ENCODE measurements at regions not wholly inside any gene's neighbourhood (a gene's known extent, or its start where the extent isn't known, plus 50 kb on each side); places are given as distances from the start of the nearest gene placed in this dataset.

GRCh38 chr5:120405286-120405864 is 58.7 kb upstream of the PRR16 start:
- TF ChIP-seq EZH2phosphoT487 (IDR thresholded peaks at IDR 0.05; ENCODE audit: borderline replicate concordance, low read length) (no peak), CTCF (IDR thresholded peaks at IDR 0.05; ENCODE audit: low read depth, low read length, poor library complexity, severe bottlenecking) (no peak)
- no peaks in the 10 kb centered on the region for H3K9me3 ChIP-seq (ENCODE audit: control insufficient read depth, insufficient read depth, low read length)
- no peak overlapping the region for H3K27ac ChIP-seq (ENCODE audit: low read depth, low read length)
- H4K20me1 ChIP-seq (ENCODE audit: control insufficient read depth, insufficient read depth, low read depth, low read length) = no peaks in the 10 kb centered on the region
- no peaks in the 10 kb centered on the region for H3K27me3 ChIP-seq (ENCODE audit: control insufficient read depth, low read length)
- no peaks in the 10 kb centered on the region for H3K9me2 ChIP-seq (replicated peaks; ENCODE audit: control insufficient read depth, low read length)
- no peaks in the 10 kb centered on the region for H3K79me2 ChIP-seq (ENCODE audit: control insufficient read depth, low read length)
- H3K4me2 ChIP-seq (ENCODE audit: low read length) = no peak overlapping the region
- no peaks in the 10 kb centered on the region for H3K36me3 ChIP-seq (ENCODE audit: control insufficient read depth, low read length)
- no peaks in the 10 kb centered on the region for H3K4me1 ChIP-seq (ENCODE audit: control insufficient read depth, low read length)
- H3F3A ChIP-seq (ENCODE audit: control insufficient read depth, insufficient read depth) = no peaks in the 10 kb centered on the region
- no peak overlapping the region for H3K4me3 ChIP-seq (ENCODE audit: low read length)

GRCh38 chr5:120405923-120406322 is 58.2 kb upstream of the PRR16 start:
- TF ChIP-seq CTCF (IDR thresholded peaks at IDR 0.05; ENCODE audit: low read depth, low read length, poor library complexity, severe bottlenecking) = no peak
- TF ChIP-seq EZH2phosphoT487 (IDR thresholded peaks at IDR 0.05; ENCODE audit: borderline replicate concordance, low read length) = no peak
- Histone ChIP-seq H3K4me2 (ENCODE audit: low read length) (no peak overlapping the region), H3K27me3 (ENCODE audit: control insufficient read depth, low read length) (no peaks in the 10 kb centered on the region), H3F3A (ENCODE audit: control insufficient read depth, insufficient read depth) (no peaks in the 10 kb centered on the region), H3K4me1 (ENCODE audit: control insufficient read depth, low read length) (no peaks in the 10 kb centered on the region), H3K36me3 (ENCODE audit: control insufficient read depth, low read length) (no peaks in the 10 kb centered on the region), H3K9me3 (ENCODE audit: control insufficient read depth, insufficient read depth, low read length) (no peaks in the 10 kb centered on the region), H3K9me2 (replicated peaks; ENCODE audit: control insufficient read depth, low read length) (no peaks in the 10 kb centered on the region), H4K20me1 (ENCODE audit: control insufficient read depth, insufficient read depth, low read depth, low read length) (no peaks in the 10 kb centered on the region), H3K4me3 (ENCODE audit: low read length) (no peak overlapping the region), H3K79me2 (ENCODE audit: control insufficient read depth, low read length) (no peaks in the 10 kb centered on the region), H3K27ac (ENCODE audit: low read depth, low read length) (no peak overlapping the region)

GRCh38 chr5:120413686-120414085 is 50.4 kb upstream of the PRR16 start:
- Histone ChIP-seq H4K20me1 (ENCODE audit: control insufficient read depth, insufficient read depth, low read depth, low read length) (no peaks in the 10 kb centered on the region), H3K27ac (ENCODE audit: low read depth, low read length) (no peak overlapping the region), H3K36me3 (ENCODE audit: control insufficient read depth, low read length) (no peaks in the 10 kb centered on the region), H3K9me3 (ENCODE audit: control insufficient read depth, insufficient read depth, low read length) (no peaks in the 10 kb centered on the region), H3K4me3 (ENCODE audit: low read length) (no peak overlapping the region), H3K27me3 (ENCODE audit: control insufficient read depth, low read length) (no peaks in the 10 kb centered on the region), H3K4me1 (ENCODE audit: control insufficient read depth, low read length) (no peaks in the 10 kb centered on the region), H3K79me2 (ENCODE audit: control insufficient read depth, low read length) (no peaks in the 10 kb centered on the region), H3K4me2 (ENCODE audit: low read length) (no peak overlapping the region), H3K9me2 (replicated peaks; ENCODE audit: control insufficient read depth, low read length) (no peaks in the 10 kb centered on the region), H3F3A (ENCODE audit: control insufficient read depth, insufficient read depth) (no peaks in the 10 kb centered on the region)
- TF ChIP-seq EZH2phosphoT487 (IDR thresholded peaks at IDR 0.05; ENCODE audit: borderline replicate concordance, low read length) (no peak), CTCF (IDR thresholded peaks at IDR 0.05; ENCODE audit: low read depth, low read length, poor library complexity, severe bottlenecking) (no peak)

Measured in DOHH2 (cell line).